ENCODE measurements at regions not wholly inside any gene's neighbourhood (a gene's known extent, or its start where the extent isn't known, plus 50 kb on each side); places are given as distances from the start of the nearest gene placed in this dataset.

DNA sequence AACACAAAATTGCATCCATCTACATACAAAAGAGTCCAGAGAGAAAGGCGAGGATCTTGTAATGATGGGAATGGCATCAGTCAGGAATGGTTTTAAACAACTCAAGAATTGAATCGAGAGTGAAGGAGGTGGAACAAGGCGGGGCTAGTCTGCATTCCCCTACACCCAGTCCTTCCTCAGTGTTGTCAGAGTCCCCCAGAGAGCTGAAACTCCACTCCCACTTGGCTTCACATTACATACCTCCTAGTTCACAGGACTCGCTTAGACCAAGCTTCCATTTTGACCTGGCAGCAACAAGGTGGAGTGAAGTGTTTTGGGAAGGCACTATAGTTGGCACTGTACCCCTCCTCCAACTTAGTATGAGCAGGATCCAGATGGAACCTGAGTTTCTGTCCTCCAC, 1273.5 kb upstream of the CRIM1 start:
- TF ChIP-seq, protein P1, sequence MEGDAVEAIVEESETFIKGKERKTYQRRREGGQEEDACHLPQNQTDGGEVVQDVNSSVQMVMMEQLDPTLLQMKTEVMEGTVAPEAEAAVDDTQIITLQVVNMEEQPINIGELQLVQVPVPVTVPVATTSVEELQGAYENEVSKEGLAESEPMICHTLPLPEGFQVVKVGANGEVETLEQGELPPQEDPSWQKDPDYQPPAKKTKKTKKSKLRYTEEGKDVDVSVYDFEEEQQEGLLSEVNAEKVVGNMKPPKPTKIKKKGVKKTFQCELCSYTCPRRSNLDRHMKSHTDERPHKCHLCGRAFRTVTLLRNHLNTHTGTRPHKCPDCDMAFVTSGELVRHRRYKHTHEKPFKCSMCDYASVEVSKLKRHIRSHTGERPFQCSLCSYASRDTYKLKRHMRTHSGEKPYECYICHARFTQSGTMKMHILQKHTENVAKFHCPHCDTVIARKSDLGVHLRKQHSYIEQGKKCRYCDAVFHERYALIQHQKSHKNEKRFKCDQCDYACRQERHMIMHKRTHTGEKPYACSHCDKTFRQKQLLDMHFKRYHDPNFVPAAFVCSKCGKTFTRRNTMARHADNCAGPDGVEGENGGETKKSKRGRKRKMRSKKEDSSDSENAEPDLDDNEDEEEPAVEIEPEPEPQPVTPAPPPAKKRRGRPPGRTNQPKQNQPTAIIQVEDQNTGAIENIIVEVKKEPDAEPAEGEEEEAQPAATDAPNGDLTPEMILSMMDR (IDR thresholded peaks at IDR 0.05): no peak
- TF ChIP-seq ZNF121 (CRISPR knock-in tag; IDR thresholded peaks at IDR 0.05) (no peak), SP1 (CRISPR knock-in tag; conservative IDR thresholded peaks at IDR 0.05) (no peak), JUN (CRISPR knock-in tag; IDR thresholded peaks at IDR 0.05) (no peak), CREM (CRISPR knock-in tag; IDR thresholded peaks at IDR 0.05) (no peak), GTF2I (CRISPR knock-in tag; conservative IDR thresholded peaks at IDR 0.05) (no peak), ZNF671 (CRISPR knock-in tag; IDR thresholded peaks at IDR 0.05) (no peak), CREB1 (CRISPR knock-in tag; IDR thresholded peaks at IDR 0.05) (no peak), NR3C1 (CRISPR knock-in tag; conservative IDR thresholded peaks at IDR 0.05; ENCODE audit: low read depth) (no peak)
- TF ChIP-seq, protein P2, sequence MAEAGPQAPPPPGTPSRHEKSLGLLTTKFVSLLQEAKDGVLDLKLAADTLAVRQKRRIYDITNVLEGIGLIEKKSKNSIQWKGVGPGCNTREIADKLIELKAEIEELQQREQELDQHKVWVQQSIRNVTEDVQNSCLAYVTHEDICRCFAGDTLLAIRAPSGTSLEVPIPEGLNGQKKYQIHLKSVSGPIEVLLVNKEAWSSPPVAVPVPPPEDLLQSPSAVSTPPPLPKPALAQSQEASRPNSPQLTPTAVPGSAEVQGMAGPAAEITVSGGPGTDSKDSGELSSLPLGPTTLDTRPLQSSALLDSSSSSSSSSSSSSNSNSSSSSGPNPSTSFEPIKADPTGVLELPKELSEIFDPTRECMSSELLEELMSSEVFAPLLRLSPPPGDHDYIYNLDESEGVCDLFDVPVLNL (CRISPR knock-in tag; IDR thresholded peaks at IDR 0.05; ENCODE audit: borderline replicate concordance, low read depth): no peak
- TF ChIP-seq, protein P3, sequence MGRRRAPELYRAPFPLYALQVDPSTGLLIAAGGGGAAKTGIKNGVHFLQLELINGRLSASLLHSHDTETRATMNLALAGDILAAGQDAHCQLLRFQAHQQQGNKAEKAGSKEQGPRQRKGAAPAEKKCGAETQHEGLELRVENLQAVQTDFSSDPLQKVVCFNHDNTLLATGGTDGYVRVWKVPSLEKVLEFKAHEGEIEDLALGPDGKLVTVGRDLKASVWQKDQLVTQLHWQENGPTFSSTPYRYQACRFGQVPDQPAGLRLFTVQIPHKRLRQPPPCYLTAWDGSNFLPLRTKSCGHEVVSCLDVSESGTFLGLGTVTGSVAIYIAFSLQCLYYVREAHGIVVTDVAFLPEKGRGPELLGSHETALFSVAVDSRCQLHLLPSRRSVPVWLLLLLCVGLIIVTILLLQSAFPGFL (CRISPR knock-in tag; IDR thresholded peaks at IDR 0.05; ENCODE audit: borderline replicate concordance): no peak
- TF ChIP-seq, protein P4, sequence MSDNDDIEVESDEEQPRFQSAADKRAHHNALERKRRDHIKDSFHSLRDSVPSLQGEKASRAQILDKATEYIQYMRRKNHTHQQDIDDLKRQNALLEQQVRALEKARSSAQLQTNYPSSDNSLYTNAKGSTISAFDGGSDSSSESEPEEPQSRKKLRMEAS (CRISPR knock-in tag; IDR thresholded peaks at IDR 0.05): no peak

Measured in WTC11 (cell line).